GM21576 (cell line): ENCODE measurements at regions not wholly inside any gene's neighbourhood (a gene's known extent, or its start where the extent isn't known, plus 50 kb on each side); places are given as distances from the start of the nearest gene placed in this dataset.

Experiments
- ATAC-seq: cut with Tn5 transposase; IDR thresholded peaks from one replicate; pipeline ENCODE4 v1.9.1; 2021; ENCODE audit warnings: mild to moderate bottlenecking, moderate library complexity; ENCODE audit not compliant: unreplicated experiment

DNA sequence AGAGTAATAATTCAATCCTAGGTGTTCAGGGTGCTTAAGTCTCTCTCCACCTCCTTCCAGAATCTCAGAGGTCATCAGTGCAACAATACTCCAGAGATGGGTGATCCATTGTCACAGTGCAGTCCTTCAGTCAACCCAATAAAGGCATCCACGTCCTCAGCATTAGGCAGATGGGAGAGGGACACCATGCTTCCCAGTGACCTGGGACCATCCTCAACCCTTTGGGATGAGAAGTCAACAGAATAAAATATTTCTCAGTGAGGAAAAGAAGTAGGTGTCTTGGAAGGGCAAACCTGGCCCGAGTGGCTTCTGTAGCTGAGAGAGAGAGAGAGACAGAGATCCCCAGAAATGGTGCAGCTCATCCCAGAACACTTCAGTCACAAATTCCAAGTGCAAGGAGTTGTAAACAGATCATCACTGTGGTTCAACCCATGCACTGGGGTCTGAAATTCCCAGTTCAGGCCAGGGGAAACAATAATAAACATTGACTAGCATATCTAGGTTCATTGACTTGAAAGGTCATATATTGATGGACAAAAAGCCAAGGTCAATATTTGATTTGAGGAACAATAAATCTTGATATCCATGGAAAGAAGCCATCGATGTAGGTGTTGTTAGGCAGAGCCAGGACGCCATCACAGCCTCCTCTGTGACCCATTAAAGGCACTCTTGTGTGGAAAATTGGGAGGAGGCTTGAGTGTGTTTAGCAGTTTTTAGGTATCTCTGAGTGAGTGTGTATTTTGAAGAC is 256.0 kb upstream of the ZMIZ1 start:
- no peak for ATAC-seq

DNA sequence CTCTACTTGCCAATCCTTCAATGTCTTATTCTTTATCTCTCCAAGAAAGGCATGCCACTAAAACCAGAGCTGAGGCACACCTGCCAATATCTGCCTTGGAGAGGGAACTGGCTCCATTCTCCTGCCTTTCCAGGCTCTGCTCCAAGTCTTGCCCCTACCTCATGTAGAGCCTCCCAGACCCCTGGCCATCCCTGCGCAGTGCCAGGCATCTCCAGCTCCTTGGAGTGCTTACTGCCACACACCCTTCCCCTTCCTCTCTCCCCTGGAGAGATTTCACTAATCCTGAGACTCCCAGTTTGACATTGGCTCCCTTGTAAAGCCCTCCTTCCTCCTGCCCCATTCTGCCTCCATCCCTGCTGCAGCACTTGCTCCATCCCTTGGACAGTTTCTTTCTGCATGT is 255.2 kb upstream of the ZMIZ1 start:
- no peak for ATAC-seq

DNA sequence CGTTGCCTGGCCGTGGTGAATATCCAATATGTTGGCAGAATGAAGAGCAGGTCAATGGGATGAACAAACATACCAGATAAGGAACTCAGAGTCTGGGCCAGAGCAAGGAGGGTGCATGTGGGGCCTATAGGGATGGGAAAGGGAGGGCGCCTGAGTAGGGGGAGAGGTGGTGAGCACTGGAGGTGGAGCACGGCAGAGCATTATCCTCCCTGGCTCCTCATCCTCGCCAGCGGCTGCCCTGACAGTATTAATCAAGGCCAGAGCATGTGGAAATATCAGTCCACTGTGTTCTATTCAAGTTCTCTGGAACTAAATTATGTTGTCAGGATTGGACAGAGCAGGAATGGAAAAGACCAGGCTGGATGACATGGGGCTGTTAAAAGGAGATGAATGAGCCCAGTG is 254.8 kb upstream of the ZMIZ1 start:
- ATAC-seq, result no peak

DNA sequence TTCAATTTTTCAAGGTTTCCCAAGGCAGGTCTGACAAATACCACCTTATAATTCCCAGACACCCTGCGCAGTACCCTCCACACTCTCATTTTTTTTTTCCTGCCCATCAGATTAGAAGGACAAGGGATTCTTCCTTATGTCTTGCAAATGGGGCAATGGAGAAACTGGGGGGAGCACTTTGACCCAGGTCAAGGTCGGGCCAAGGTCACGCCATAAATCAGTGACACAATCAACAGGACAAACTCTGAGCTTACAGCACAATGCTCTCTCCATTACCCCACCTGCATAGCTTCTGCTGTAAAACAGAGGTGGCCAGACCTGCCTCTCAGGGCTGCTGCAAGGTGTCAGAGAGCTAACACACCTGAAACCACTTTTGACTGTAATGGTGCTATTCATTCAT is 254.4 kb upstream of the ZMIZ1 start:
- ATAC-seq, result no peak

DNA sequence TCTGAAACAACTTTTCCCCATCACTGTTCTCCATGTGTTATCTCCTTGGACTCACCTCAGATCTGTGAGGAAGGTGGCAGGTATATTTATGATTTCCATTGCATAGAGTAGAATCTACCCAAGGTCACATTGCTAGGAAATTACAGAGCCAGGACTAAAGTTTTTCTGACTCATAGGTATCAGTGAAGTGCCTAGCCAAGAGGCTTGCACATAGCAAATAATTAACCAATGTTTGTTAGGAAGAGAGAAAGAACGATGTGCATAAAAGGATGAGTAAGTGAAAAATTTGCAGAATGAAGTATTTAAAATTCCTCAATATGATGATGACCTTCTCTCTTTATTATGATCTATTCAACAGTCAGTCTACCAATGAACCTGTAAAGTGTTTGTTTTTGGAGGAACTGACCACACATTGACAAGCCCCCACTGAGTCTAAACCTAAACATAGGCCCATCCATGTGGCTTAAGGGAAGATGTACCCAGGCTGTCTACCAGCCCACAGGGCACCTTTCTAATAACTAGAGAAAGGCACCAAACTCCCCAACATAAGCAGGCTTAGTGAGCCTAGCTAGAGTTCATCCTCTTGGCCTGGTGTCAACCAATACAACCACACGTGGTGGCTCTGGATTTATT is 252.9 kb upstream of the ZMIZ1 start:
- no peak for ATAC-seq

DNA sequence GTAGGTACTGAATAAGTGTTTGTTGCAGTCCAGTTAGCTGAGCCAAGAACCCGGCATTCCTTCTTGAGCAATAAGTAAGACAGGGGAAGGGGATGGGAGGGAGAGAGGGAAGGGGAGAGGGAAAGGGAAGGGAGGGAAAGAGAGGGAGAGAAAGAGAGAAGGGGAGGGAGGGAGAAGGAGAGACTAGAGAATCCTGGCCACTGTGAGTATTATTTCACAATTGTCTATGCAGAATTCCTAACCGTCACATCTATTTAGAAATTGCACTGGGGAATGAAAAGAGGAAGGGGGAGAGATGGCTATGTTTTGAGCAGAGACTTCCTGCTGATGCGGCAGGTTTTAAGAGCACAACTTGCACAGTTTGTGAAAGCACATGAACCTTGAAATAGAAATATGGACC is 251.4 kb upstream of the ZMIZ1 start:
- no peak for ATAC-seq

DNA sequence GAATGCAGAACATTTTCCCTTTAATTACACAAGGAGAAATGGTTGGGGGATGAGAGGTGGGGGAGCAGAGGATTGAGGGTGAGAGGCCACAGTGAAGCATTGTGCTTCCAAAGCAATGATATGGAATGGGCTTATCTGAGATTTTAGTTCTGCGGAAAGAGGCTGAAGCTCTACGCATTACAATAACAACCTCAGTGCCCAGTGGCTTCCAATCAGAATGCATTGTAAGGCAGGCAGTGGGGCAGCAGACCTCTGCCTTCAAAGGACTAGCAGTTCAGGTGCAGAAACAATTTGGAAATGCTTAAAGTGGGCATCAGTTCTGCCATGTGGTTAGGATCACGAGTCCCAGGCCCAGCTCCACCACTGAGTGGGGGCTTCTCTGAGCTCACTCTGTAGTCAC is 251.0 kb upstream of the ZMIZ1 start:
- ATAC-seq, result no peak

DNA sequence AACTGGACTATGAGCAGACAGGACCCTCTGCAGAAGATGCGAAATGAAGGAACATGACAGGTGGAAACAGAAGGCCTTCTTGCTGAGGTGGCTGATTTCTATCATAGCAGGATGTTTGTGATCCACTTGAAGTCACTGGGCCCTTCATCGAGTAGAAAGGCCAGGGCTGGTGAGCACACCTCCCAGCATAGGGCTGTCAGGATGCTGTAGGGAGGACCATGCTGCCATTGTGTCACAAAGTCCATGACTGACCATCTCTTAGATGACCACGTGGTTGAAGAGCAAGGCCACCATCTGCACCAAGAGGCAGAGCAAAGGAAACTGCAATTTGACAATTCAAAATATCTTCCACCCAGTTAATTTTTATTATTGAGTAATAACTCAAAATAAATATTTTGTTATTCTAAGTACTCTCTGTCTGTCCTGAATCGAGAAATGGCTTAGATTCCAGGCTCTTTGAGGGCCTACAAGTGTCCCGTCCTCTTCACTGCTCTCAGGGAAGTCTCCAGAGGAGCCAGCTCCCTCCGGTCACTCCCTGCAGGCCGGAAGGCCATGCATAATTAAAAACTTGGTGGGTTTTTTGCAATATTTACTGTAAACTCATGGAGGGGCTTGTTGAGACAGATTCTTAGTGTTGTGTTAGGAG is 249.3 kb upstream of the ZMIZ1 start:
- no peak for ATAC-seq

DNA sequence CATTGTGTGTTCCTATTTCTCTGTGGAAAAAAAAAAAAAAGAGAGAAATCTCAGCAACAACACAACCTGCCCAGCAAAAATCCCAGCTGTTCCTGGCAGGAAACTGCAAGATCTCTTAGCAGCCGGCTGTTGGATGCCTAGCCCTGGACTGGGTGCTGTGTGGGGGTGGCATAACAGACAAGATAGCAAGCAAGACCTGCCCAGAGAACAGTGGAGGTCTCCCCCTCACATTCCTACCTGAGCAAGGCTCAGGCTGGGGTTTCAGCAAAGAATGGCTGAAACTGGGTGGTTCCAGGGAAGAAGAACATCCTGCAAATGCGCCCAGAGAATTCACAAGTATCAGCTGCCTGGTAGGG is 248.8 kb upstream of the ZMIZ1 start:
- ATAC-seq, result no peak

DNA sequence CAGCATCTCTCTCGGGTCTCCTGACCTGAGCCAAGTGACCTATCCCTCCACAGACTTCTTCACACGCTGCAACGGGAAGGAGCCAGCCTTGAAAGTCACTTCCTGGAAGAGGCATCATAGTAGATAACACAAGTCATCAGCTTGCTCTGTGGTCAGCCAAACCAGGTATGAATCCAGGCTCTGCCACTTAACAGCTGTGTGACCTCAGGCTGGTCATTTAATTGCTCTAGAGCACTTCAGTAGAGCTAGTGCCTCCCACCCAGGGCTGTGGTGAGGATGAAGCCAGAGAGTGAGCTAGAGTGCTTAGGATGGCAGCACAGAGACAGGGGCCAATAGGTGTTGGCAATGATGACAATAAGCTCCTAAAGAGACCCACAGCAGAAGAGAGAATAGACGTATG is 247.7 kb upstream of the ZMIZ1 start:
- no peak for ATAC-seq

DNA sequence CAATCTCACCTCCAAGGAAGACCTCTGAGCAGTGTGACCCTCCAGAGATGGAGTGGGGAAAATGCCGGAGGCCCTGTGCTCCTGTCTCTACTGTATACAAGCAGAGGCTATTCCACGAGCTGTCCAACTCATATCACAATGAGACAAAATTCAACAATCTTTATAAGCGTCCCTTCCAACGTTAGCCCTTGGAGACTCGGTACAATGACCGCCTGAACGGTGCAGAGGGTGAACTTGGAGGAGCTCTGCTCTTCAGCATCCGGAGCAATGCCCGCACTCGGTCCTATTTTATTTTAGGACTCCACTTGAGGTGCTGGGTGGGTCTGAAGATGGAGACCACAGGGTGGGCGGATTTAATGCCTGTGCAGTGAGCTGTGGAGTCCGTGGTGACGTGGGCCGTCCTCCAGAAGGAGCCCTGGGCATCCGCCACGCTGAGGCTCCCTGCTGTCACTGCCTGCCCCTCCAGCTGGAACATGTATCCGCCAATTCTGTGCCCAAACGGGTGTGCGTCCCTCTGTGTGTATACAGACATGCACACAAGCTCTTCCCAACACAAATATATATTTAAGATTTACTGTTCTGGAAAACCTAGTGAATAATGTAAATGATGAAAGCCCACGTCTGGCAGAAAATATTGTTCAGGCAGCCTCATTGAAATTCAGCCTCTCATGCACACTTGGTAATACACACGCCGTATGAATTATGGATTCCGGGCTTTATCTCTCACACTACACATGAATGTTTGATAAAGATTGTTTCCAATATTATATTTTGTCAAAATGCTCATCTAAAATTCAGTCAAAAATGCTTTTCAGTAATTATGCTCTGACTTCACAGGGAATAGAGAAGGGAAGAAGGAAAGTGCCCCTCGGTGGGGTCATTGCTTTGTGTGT is 239.9 kb upstream of the ZMIZ1 start:
- ATAC-seq, result no peak

DNA sequence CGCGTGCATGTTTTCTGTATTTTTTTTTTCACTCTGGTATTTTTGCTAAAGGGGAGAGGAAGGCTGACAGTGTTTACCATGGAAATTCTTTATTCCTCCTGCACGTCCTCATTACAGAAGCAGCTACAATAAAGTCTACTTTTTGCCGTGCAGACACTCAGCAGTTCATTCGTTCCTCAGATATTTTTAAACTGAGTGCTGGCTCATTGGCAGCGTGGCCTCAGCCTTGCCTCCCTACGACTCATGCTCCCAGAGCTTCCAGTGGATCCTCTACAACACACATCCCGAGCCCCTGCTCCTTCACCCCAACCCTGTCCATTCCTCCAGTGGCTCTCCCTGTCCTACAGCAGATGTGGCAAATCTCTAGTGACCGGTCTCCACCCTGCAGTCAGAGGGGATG is 239.2 kb upstream of the ZMIZ1 start:
- no peak for ATAC-seq

DNA sequence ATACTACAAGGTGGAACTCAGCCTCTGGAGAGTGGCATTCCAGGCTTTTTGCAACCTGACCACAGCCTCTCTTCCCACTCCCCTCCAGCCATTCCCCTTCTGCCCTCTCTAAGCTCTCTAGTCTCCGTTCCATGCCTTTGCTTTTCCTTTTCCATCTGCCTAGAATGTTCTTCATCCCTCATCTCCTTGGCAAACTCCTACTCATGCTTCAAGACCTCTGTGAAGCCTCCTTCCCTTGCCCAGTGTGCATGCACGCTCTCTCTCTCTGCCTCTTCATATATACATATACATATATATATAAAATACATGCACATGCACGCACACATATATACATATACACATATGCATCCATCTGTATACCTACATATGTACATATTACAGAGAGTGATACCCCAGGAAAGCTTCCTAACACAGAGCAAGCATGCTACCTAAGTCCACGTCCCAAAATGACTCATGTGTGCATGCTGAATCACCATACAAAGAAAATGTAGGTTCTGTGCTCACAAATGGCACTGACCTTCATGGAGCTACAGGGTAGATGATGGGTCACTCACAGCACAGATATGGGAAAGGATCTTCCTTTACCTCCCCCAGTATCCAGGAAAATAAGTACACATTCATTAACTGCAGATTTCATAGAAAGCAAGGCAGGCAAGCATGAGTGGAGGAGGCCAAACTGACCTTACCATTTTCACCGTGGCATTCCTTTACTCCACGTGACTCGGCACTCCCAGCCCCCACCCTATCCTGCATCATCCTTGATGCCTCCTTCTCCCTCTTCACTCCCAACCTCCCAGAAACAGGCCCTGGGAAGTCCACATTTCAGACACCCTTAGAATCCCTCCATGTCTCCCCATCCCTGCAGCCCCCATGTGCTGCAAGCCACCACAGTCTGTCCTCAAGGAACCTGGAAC is 238.4 kb upstream of the ZMIZ1 start:
- ATAC-seq, result no peak

DNA sequence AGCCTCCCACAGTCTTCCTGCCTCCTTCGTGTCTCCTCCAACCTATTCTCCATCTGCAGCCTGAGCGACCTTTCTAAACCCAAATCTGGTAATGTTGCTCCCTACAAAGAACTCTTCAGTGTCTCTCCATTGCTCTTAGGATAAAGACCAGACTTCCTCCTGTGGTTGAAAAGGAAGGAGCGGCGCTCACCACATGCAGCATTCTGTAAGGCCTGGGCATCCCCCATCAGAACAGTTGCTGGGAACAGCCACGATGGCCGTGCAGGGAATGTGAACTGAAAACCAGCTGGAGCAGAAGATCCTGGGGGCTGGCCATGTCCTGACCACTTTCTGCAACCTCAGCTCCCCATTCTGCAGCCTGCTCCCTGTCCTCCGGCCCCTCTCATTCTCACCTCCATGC is 237.8 kb upstream of the ZMIZ1 start:
- no peak for ATAC-seq

DNA sequence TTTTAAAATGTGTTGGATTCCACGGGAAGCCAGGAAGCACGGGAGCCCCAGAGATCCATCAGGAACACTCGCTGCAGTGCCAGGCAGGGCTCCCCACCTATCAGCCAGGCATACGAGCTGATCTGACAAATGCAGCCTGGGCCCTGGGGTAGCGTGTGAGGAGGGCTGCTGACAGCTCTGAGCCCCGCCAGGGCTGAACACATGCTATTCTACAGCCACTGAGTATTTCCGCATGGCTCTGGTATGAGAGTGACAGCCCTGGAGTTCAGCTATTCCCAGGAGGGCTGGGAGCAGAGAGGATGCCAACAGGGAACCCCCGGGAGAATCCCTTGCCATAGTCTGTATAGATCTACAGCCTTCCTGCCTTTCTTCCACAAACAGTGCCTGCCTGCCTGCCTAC is 237.3 kb upstream of the ZMIZ1 start:
- no peak for ATAC-seq

DNA sequence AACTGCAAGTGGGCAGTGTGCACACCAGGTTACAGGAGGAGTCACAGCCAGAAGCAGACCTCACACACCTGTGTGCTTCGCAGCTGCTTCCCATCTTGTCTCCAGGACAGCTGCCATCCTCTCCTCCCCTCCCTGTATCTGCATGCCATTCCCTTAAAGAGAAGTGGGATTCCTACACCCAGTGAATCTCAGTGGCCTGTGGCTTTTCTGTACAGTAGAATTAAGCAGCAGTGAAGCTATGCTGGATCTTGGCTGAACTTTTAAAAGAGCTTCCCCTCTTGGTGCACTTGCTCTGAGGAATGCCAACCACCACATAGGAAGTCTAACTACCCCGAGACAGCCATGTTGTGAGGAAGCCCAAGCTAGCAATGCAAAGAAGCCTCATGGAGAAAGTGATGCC is 236.5 kb upstream of the ZMIZ1 start:
- ATAC-seq, result no peak

DNA sequence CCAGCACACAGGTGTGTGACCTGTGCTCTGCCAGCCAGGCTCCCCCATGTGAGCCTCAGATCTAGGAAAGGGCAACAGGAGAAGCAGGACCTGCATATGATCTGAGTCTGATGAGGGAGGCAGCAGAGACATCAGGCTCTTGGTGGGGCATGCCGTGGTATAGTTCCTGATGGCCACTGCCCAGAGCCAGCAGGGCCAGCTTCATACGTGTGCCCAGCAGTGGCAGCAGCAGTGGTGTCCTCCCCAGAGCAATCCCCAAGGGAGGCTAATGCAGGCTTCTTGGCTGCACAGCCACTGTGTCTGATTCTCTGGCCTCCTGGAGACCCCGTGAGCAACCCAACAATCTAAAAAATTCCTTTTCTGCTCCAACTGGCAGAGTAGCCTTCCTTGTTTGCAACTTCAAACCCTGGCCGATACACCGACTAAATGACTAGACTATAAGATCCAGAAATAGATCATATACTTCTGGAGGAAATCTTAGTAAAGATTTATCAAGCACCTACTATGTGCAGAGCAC is 230.6 kb upstream of the ZMIZ1 start:
- ATAC-seq, result no peak

DNA sequence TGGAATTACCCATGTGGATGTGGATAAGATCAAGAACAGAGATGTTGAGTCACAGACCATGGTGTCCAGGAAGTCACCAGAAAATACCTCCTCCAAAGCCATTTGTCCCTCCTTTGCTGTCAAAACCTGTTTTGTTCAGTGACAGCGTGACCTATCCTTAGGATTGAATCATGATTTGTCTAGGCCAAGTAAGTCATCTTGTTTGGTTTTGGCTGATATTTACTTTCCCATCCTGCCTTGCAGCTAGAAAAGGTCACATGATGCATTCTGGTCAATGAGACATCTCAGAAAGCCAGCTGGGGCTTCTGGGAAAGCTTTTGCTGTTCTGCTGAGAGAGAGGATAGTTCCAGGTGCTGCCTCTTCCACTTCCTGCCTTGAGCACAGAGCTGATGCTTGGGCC is 225.3 kb upstream of the ZMIZ1 start:
- ATAC-seq, result no peak

DNA sequence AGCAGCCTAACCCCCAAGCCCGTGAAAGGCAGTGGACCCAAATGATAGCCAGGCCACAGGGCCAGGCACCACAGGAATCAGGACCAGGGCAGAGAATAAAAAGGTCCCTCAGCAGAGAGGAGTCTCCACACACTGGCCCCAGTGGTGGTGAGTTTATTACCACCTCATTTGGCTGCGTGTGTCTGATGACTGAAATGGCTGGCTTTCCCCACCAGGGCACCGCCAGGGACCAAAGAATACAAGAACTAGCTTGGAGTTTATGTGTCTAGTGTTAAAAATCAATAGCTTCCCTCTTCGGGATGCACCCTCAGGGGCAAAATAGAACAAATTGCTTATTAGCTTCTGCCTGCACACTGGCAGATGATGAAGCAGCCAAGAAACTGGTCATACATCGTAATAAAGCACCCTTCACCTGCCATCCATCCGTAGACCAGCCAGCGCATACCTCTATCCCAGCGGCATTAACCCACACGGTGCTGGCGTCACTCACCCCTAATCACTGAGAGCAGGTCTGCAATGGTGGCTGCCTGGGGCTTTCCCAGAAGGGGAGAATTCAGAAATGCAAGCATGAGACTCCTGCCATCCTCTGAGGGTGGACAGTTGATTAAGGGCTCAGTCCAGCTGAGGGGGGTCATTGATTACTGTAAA is 223.7 kb upstream of the ZMIZ1 start:
- no peak for ATAC-seq

DNA sequence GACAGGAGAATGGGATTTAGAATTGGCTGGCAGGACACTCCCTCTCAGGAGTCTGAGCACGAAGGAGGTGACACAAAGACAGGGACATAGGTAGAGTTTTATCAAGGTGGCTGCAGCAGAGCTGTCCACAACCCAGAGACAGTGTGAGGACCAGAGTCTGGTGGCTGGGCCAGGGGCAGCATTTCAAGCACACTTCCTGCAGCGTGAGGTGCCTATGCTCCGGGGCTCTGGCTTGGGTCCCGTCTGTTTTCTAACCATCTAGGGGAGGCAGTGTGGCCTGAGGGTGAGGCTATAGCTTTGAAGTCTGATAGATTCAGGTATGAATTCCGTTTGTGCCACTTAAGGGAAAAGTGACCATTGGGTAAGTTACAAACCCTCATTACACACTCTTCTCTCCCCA is 222.7 kb upstream of the ZMIZ1 start:
- no peak for ATAC-seq
